ENCODE measurements at regions not wholly inside any gene's neighbourhood (a gene's known extent, or its start where the extent isn't known, plus 50 kb on each side); places are given as distances from the start of the nearest gene placed in this dataset.

GRCh38 chr2:66032226-66032775 lies 402.6 kb upstream of the MEIS1 start:
- Mint-ChIP-seq H3K9me3 (ENCODE audit: low read depth) (peaks cover 10% of the 10 kb centered on the region), H3K36me3 (ENCODE audit: low read depth) (no peaks in the 10 kb centered on the region), H3K4me3 (no peak overlapping the region), H3K27me3 (no peaks in the 10 kb centered on the region), H3K27ac (no peak overlapping the region), H3K4me1 (no peaks in the 10 kb centered on the region)
- ATAC-seq: no peak
- ChIA-PET POLR2A (no interaction called here), CTCF (no interaction called here)
- no peak for DNase-seq
- intact Hi-C loops (cut with DNase I, micrococcal nuclease): no loop called here

- Mint-ChIP-seq H3K9me3 (ENCODE audit: low read depth) (peaks cover 10% of the 10 kb centered on the region), H3K4me1 (no peaks in the 10 kb centered on the region), H3K27ac (no peak overlapping the region), H3K27me3 (no peaks in the 10 kb centered on the region), H3K4me3 (no peak overlapping the region), H3K36me3 (ENCODE audit: low read depth) (no peaks in the 10 kb centered on the region)
- DNase-seq (no peak), ATAC-seq (no peak)
- intact Hi-C loops (cut with DNase I, micrococcal nuclease): no loop called here
- ChIA-PET POLR2A (no interaction called here), CTCF (no interaction called here)
Measured at GRCh38 chr2:66031236-66031635, 403.7 kb upstream of the MEIS1 start.

GRCh38 chr2:66030553-66030952 lies 404.4 kb upstream of the MEIS1 start:
- CTCF ChIA-PET: no interaction called here
- no peak for DNase-seq
- peaks cover 10% of the 10 kb centered on the region for H3K9me3 Mint-ChIP-seq (ENCODE audit: low read depth)
- intact Hi-C loops (cut with DNase I, micrococcal nuclease): no loop called here
- peaks cover 1% of the 10 kb centered on the region for H3K27me3 Mint-ChIP-seq
- H3K4me3 Mint-ChIP-seq: no peak overlapping the region
- no peaks in the 10 kb centered on the region for H3K4me1 Mint-ChIP-seq
- POLR2A ChIA-PET: no interaction called here
- H3K36me3 Mint-ChIP-seq (ENCODE audit: low read depth): no peaks in the 10 kb centered on the region
- ATAC-seq: no peak
- no peak overlapping the region for H3K27ac Mint-ChIP-seq

- Mint-ChIP-seq H3K27ac (no peak overlapping the region), H3K9me3 (ENCODE audit: low read depth) (peaks cover 4% of the 10 kb centered on the region), H3K4me3 (no peak overlapping the region), H3K4me1 (no peaks in the 10 kb centered on the region), H3K36me3 (ENCODE audit: low read depth) (no peaks in the 10 kb centered on the region), H3K27me3 (peaks cover 1% of the 10 kb centered on the region)
- ATAC-seq (no peak), DNase-seq (no peak)
- CTCF ChIA-PET: interaction anchor here (1.3 kb wide), 1 partner anchor 9 kb away, joined by 3 read pairs; no protein-coding TSS in a partner anchor
- intact Hi-C loops (cut with DNase I, micrococcal nuclease): no loop called here
- POLR2A ChIA-PET: no interaction called here
Measured at GRCh38 chr2:66024391-66024790, 410.5 kb upstream of the MEIS1 start.

GRCh38 chr2:66021296-66021695 lies 413.6 kb upstream of the MEIS1 start:
- Mint-ChIP-seq H3K27me3 (peaks cover 1% of the 10 kb centered on the region), H3K4me3 (no peak overlapping the region), H3K9me3 (ENCODE audit: low read depth) (no peaks in the 10 kb centered on the region), H3K27ac (no peak overlapping the region), H3K4me1 (no peaks in the 10 kb centered on the region), H3K36me3 (ENCODE audit: low read depth) (no peaks in the 10 kb centered on the region)
- ChIA-PET CTCF (no interaction called here), POLR2A (no interaction called here)
- no peak for ATAC-seq
- no peak for DNase-seq
- intact Hi-C loops (cut with DNase I, micrococcal nuclease): no loop called here

GRCh38 chr2:66017763-66018162 lies 417.2 kb upstream of the MEIS1 start:
- Mint-ChIP-seq H3K36me3 (ENCODE audit: low read depth) (no peaks in the 10 kb centered on the region), H3K27ac (no peak overlapping the region), H3K9me3 (ENCODE audit: low read depth) (no peaks in the 10 kb centered on the region), H3K4me3 (no peak overlapping the region), H3K27me3 (no peaks in the 10 kb centered on the region), H3K4me1 (no peaks in the 10 kb centered on the region)
- no peak for ATAC-seq
- intact Hi-C loops (cut with DNase I, micrococcal nuclease): no loop called here
- ChIA-PET CTCF (no interaction called here), POLR2A (interaction anchor here (0.5 kb wide), 1 partner anchor 1168 kb away, joined by 6 read pairs; no protein-coding TSS in a partner anchor)
- DNase-seq: no peak

- POLR2A ChIA-PET: no interaction called here
- H3K4me3 Mint-ChIP-seq: no peak overlapping the region
- H3K27me3 Mint-ChIP-seq: no peaks in the 10 kb centered on the region
- ATAC-seq (no peak), DNase-seq (no peak)
- no peaks in the 10 kb centered on the region for H3K9me3 Mint-ChIP-seq (ENCODE audit: low read depth)
- H3K36me3 Mint-ChIP-seq (ENCODE audit: low read depth): no peaks in the 10 kb centered on the region
- CTCF ChIA-PET: interaction anchor here (0.9 kb wide), 1 partner anchor 9 kb away, joined by 3 read pairs; no protein-coding TSS in a partner anchor
- H3K27ac Mint-ChIP-seq: no peak overlapping the region
- H3K4me1 Mint-ChIP-seq: no peaks in the 10 kb centered on the region
- intact Hi-C loops (cut with DNase I, micrococcal nuclease): no loop called here
Measured at GRCh38 chr2:66014450-66014849, 420.5 kb upstream of the MEIS1 start.

- no peaks in the 10 kb centered on the region for H3K36me3 Mint-ChIP-seq (ENCODE audit: low read depth)
- CTCF ChIA-PET: interaction anchor here (0.9 kb wide), 1 partner anchor 8 kb away, joined by 3 read pairs; no protein-coding TSS in a partner anchor
- H3K9me3 Mint-ChIP-seq (ENCODE audit: low read depth): no peaks in the 10 kb centered on the region
- no peak overlapping the region for H3K4me3 Mint-ChIP-seq
- H3K27me3 Mint-ChIP-seq: no peaks in the 10 kb centered on the region
- DNase-seq: no peak
- POLR2A ChIA-PET: no interaction called here
- H3K27ac Mint-ChIP-seq: no peak overlapping the region
- H3K4me1 Mint-ChIP-seq: no peaks in the 10 kb centered on the region
- no peak for ATAC-seq
- intact Hi-C loops (cut with DNase I, micrococcal nuclease): no loop called here
Measured at GRCh38 chr2:66013456-66013855, 421.5 kb upstream of the MEIS1 start.

GRCh38 chr2:66003931-66004330 lies 431.0 kb upstream of the MEIS1 start:
- intact Hi-C loops (cut with DNase I, micrococcal nuclease): no loop called here
- Mint-ChIP-seq H3K4me3 (no peak overlapping the region), H3K4me1 (no peaks in the 10 kb centered on the region), H3K27me3 (peaks cover 2% of the 10 kb centered on the region), H3K9me3 (ENCODE audit: low read depth) (peaks cover 5% of the 10 kb centered on the region), H3K36me3 (ENCODE audit: low read depth) (no peaks in the 10 kb centered on the region), H3K27ac (no peak overlapping the region)
- DNase-seq (no peak), ATAC-seq (no peak)
- POLR2A ChIA-PET: no interaction called here
- CTCF ChIA-PET: no interaction called here

GRCh38 chr2:66001538-66001937 lies 433.4 kb upstream of the MEIS1 start:
- Mint-ChIP-seq H3K27me3 (peaks cover 2% of the 10 kb centered on the region), H3K27ac (no peak overlapping the region), H3K36me3 (ENCODE audit: low read depth) (no peaks in the 10 kb centered on the region), H3K4me1 (no peaks in the 10 kb centered on the region), H3K9me3 (ENCODE audit: low read depth) (peaks cover 2% of the 10 kb centered on the region), H3K4me3 (no peak overlapping the region)
- no peak for DNase-seq
- POLR2A ChIA-PET: no interaction called here
- intact Hi-C loops (cut with DNase I, micrococcal nuclease): no loop called here
- CTCF ChIA-PET: interaction anchor here (3.3 kb wide), 1 partner anchor 9 kb away, joined by 14 read pairs; no protein-coding TSS in a partner anchor
- ATAC-seq: no peak

GRCh38 chr2:66000901-66001300 lies 434.0 kb upstream of the MEIS1 start:
- no peak overlapping the region for H3K4me3 Mint-ChIP-seq
- no peaks in the 10 kb centered on the region for H3K4me1 Mint-ChIP-seq
- intact Hi-C loops (cut with DNase I, micrococcal nuclease): no loop called here
- H3K36me3 Mint-ChIP-seq (ENCODE audit: low read depth): no peaks in the 10 kb centered on the region
- POLR2A ChIA-PET: no interaction called here
- DNase-seq (no peak), ATAC-seq (no peak)
- no peak overlapping the region for H3K27ac Mint-ChIP-seq
- peaks cover 2% of the 10 kb centered on the region for H3K27me3 Mint-ChIP-seq
- H3K9me3 Mint-ChIP-seq (ENCODE audit: low read depth): peaks cover 2% of the 10 kb centered on the region
- CTCF ChIA-PET: interaction anchor here (3.3 kb wide), 1 partner anchor 10 kb away, joined by 14 read pairs; no protein-coding TSS in a partner anchor

GRCh38 chr2:65999796-66000195 lies 435.1 kb upstream of the MEIS1 start:
- Mint-ChIP-seq H3K4me3 (no peak overlapping the region), H3K27me3 (peaks cover 2% of the 10 kb centered on the region), H3K9me3 (ENCODE audit: low read depth) (peaks cover 2% of the 10 kb centered on the region), H3K27ac (no peak overlapping the region), H3K36me3 (ENCODE audit: low read depth) (no peaks in the 10 kb centered on the region), H3K4me1 (no peaks in the 10 kb centered on the region)
- DNase-seq (no peak), ATAC-seq (no peak)
- ChIA-PET POLR2A (no interaction called here), CTCF (interaction anchor here (0.7 to 3.3 kb wide), 2 partner anchors 11 to 83 kb away, joined by 3 to 14 read pairs; no protein-coding TSS in a partner anchor)
- intact Hi-C loops (cut with DNase I, micrococcal nuclease): no loop called here

Measured in activated CD4-positive, alpha-beta T cell treated with anti-CD3 and anti-CD28 coated beads for 36 hours (primary cell).